ENCODE measurements at regions not wholly inside any gene's neighbourhood (a gene's known extent, or its start where the extent isn't known, plus 50 kb on each side); places are given as distances from the start of the nearest gene placed in this dataset.

- H3K27me3 ChIP-seq, result no peaks in the 10 kb centered on the region
- no peaks in the 10 kb centered on the region for H3K36me3 ChIP-seq
- TF ChIP-seq POLR2A (IDR thresholded peaks at IDR 0.05) (no peak), CTCF (IDR thresholded peaks at IDR 0.05) (no peak)
- H3K4me3 ChIP-seq, result no peak overlapping the region
- no peaks in the 10 kb centered on the region for H3K9me3 ChIP-seq
- H3K27ac ChIP-seq, result no peak overlapping the region
- no peak for DNase-seq
- no peaks in the 10 kb centered on the region for H3K4me1 ChIP-seq
These were observed 571.0 kb upstream of the EEF2KMT start for GRCh38 chr16:5668553-5668952.

GRCh38 chr16:5665834-5666233, 568.2 kb upstream of the EEF2KMT start:
- Histone ChIP-seq H3K27me3 (no peaks in the 10 kb centered on the region), H3K4me1 (no peaks in the 10 kb centered on the region), H3K4me3 (no peak overlapping the region), H3K36me3 (no peaks in the 10 kb centered on the region), H3K27ac (no peak overlapping the region), H3K9me3 (no peaks in the 10 kb centered on the region)
- TF ChIP-seq POLR2A (IDR thresholded peaks at IDR 0.05) (no peak), CTCF (IDR thresholded peaks at IDR 0.05) (no peak)
- no peak for DNase-seq

- TF ChIP-seq POLR2A (IDR thresholded peaks at IDR 0.05) (no peak), CTCF (IDR thresholded peaks at IDR 0.05) (no peak)
- H3K27me3 ChIP-seq, result no peaks in the 10 kb centered on the region
- no peak overlapping the region for H3K27ac ChIP-seq
- H3K4me3 ChIP-seq, result no peak overlapping the region
- no peaks in the 10 kb centered on the region for H3K36me3 ChIP-seq
- no peaks in the 10 kb centered on the region for H3K9me3 ChIP-seq
- no peaks in the 10 kb centered on the region for H3K4me1 ChIP-seq
- DNase-seq, result no peak
These were observed 556.2 kb upstream of the EEF2KMT start for GRCh38 chr16:5653789-5654188.

- no peak overlapping the region for H3K4me3 ChIP-seq
- no peaks in the 10 kb centered on the region for H3K9me3 ChIP-seq
- H3K4me1 ChIP-seq, result no peaks in the 10 kb centered on the region
- no peaks in the 10 kb centered on the region for H3K36me3 ChIP-seq
- no peaks in the 10 kb centered on the region for H3K27me3 ChIP-seq
- no peak for TF ChIP-seq CTCF (IDR thresholded peaks at IDR 0.05)
- TF ChIP-seq POLR2A (IDR thresholded peaks at IDR 0.05), result no peak
- DNase-seq, result no peak
- no peak overlapping the region for H3K27ac ChIP-seq
These were observed 555.4 kb upstream of the EEF2KMT start for GRCh38 chr16:5653041-5653440.

- DNase-seq, result no peak
- H3K4me3 ChIP-seq, result no peak overlapping the region
- H3K4me1 ChIP-seq, result no peaks in the 10 kb centered on the region
- no peaks in the 10 kb centered on the region for H3K36me3 ChIP-seq
- TF ChIP-seq POLR2A (IDR thresholded peaks at IDR 0.05), result no peak
- TF ChIP-seq CTCF (IDR thresholded peaks at IDR 0.05), result no peak
- H3K27me3 ChIP-seq, result no peaks in the 10 kb centered on the region
- no peaks in the 10 kb centered on the region for H3K9me3 ChIP-seq
- no peak overlapping the region for H3K27ac ChIP-seq
These were observed 552.5 kb upstream of the EEF2KMT start for GRCh38 chr16:5649762-5650743.
